Neural crest cell (in vitro differentiated cells): ENCODE measurements at regions not wholly inside any gene's neighbourhood (a gene's known extent, or its start where the extent isn't known, plus 50 kb on each side); places are given as distances from the start of the nearest gene placed in this dataset.

Experiments used
- DNase-seq: peaks from one replicate; pipeline ENCODE4 v3.0.0; 2021; ENCODE audit warnings: low read depth, mixed read lengths, low spot score
- H3K27ac Mint-ChIP-seq: one replicate; pipeline ENCODE4 v1.8.0; 2021; ENCODE audit warnings: mild to moderate bottlenecking, mixed read lengths; ENCODE audit not compliant: unreplicated experiment
- H3K27me3 Mint-ChIP-seq: 2 replicates; pipeline ENCODE4 v1.8.0; 2021; ENCODE audit warnings: low read depth, mild to moderate bottlenecking, mixed read lengths
- H3K36me3 Mint-ChIP-seq: 2 replicates; pipeline ENCODE4 v1.8.0; 2021; ENCODE audit warnings: low read depth, mild to moderate bottlenecking, mixed read lengths
- H3K4me1 Mint-ChIP-seq: 2 replicates; pipeline ENCODE4 v1.8.0; 2021; ENCODE audit warnings: mixed read lengths
- H3K4me3 Mint-ChIP-seq: one replicate; pipeline ENCODE4 v1.8.0; 2021; ENCODE audit warnings: mild to moderate bottlenecking, mixed read lengths
- H3K9me3 Mint-ChIP-seq: 2 replicates; pipeline ENCODE4 v1.8.0; 2021; ENCODE audit warnings: mixed read lengths
- CTCF ChIP-seq: fragments of 200-600 bp; sonication (generic); conservative IDR thresholded peaks from 2 replicates; pipeline ENCODE4 v1.5.0; 2021; ENCODE audit warnings: antibody characterized with exemption, mild to moderate bottlenecking

GRCh38 chr3:110598847-110599490 lies 472.6 kb upstream of the NECTIN3 start:
- no peak for TF ChIP-seq CTCF
- no peak for DNase-seq
- Mint-ChIP-seq H3K27me3 (no peaks in the 10 kb centered on the region), H3K4me3 (no peak overlapping the region), H3K4me1 (no peaks in the 10 kb centered on the region), H3K27ac (no peak overlapping the region), H3K36me3 (no peaks in the 10 kb centered on the region), H3K9me3 (peaks cover 3% of the 10 kb centered on the region)

GRCh38 chr3:110608566-110608965 lies 463.1 kb upstream of the NECTIN3 start:
- no peak for TF ChIP-seq CTCF
- no peaks in the 10 kb centered on the region for H3K27me3 Mint-ChIP-seq
- H3K27ac Mint-ChIP-seq = no peak overlapping the region
- H3K9me3 Mint-ChIP-seq = peaks cover 3% of the 10 kb centered on the region
- no peaks in the 10 kb centered on the region for H3K36me3 Mint-ChIP-seq
- no peaks in the 10 kb centered on the region for H3K4me1 Mint-ChIP-seq
- DNase-seq = no peak
- H3K4me3 Mint-ChIP-seq = no peak overlapping the region

GRCh38 chr3:110612045-110612444 lies 459.6 kb upstream of the NECTIN3 start:
- Mint-ChIP-seq H3K36me3 (no peaks in the 10 kb centered on the region), H3K9me3 (peaks cover 3% of the 10 kb centered on the region), H3K27ac (no peak overlapping the region), H3K4me1 (no peaks in the 10 kb centered on the region), H3K4me3 (no peak overlapping the region), H3K27me3 (no peaks in the 10 kb centered on the region)
- no peak for TF ChIP-seq CTCF
- no peak for DNase-seq

- no peak overlapping the region for H3K4me3 Mint-ChIP-seq
- DNase-seq = no peak
- H3K36me3 Mint-ChIP-seq = no peaks in the 10 kb centered on the region
- no peaks in the 10 kb centered on the region for H3K27me3 Mint-ChIP-seq
- H3K27ac Mint-ChIP-seq = no peak overlapping the region
- H3K4me1 Mint-ChIP-seq = no peaks in the 10 kb centered on the region
- no peaks in the 10 kb centered on the region for H3K9me3 Mint-ChIP-seq
- no peak for TF ChIP-seq CTCF
Observed at GRCh38 chr3:110614186-110614585, 457.4 kb upstream of the NECTIN3 start.

GRCh38 chr3:110615454-110615853 lies 456.2 kb upstream of the NECTIN3 start:
- H3K4me1 Mint-ChIP-seq = no peaks in the 10 kb centered on the region
- no peak overlapping the region for H3K4me3 Mint-ChIP-seq
- no peaks in the 10 kb centered on the region for H3K27me3 Mint-ChIP-seq
- no peaks in the 10 kb centered on the region for H3K9me3 Mint-ChIP-seq
- no peak for TF ChIP-seq CTCF
- no peaks in the 10 kb centered on the region for H3K36me3 Mint-ChIP-seq
- H3K27ac Mint-ChIP-seq = peak overlapping the region; percentile 87
- no peak for DNase-seq
